ENCODE measurements at regions not wholly inside any gene's neighbourhood (a gene's known extent, or its start where the extent isn't known, plus 50 kb on each side); places are given as distances from the start of the nearest gene placed in this dataset.
A peak's percentile ranks its signal among the peaks of the same experiment; 100 is the strongest.

GRCh38 chr1:5745800-5746610, 246.2 kb downstream of the NPHP4 start:
- H3F3A ChIP-seq (ENCODE audit: control insufficient read depth, insufficient read depth) = no peaks in the 10 kb centered on the region
- H3K79me2 ChIP-seq (ENCODE audit: control insufficient read depth, low read length) = no peaks in the 10 kb centered on the region
- H3K4me1 ChIP-seq (ENCODE audit: control insufficient read depth, low read length) = no peaks in the 10 kb centered on the region
- H4K20me1 ChIP-seq (ENCODE audit: control insufficient read depth, insufficient read depth, low read depth, low read length) = no peaks in the 10 kb centered on the region
- no peaks in the 10 kb centered on the region for H3K27me3 ChIP-seq (ENCODE audit: control insufficient read depth, low read length)
- no peak overlapping the region for H3K4me2 ChIP-seq (ENCODE audit: low read length)
- no peak overlapping the region for H3K27ac ChIP-seq (ENCODE audit: low read depth, low read length)
- no peaks in the 10 kb centered on the region for H3K36me3 ChIP-seq (ENCODE audit: control insufficient read depth, low read length)
- no peaks in the 10 kb centered on the region for H3K9me3 ChIP-seq (ENCODE audit: control insufficient read depth, insufficient read depth, low read length)
- no peak overlapping the region for H3K4me3 ChIP-seq (ENCODE audit: low read length)
- no peaks in the 10 kb centered on the region for H3K9me2 ChIP-seq (replicated peaks; ENCODE audit: control insufficient read depth, low read length)
- TF ChIP-seq EZH2phosphoT487 (IDR thresholded peaks at IDR 0.05; ENCODE audit: borderline replicate concordance, low read length) = no peak
- peak; percentile 89 for TF ChIP-seq CTCF (IDR thresholded peaks at IDR 0.05; ENCODE audit: low read depth, low read length, poor library complexity, severe bottlenecking)

DNA sequence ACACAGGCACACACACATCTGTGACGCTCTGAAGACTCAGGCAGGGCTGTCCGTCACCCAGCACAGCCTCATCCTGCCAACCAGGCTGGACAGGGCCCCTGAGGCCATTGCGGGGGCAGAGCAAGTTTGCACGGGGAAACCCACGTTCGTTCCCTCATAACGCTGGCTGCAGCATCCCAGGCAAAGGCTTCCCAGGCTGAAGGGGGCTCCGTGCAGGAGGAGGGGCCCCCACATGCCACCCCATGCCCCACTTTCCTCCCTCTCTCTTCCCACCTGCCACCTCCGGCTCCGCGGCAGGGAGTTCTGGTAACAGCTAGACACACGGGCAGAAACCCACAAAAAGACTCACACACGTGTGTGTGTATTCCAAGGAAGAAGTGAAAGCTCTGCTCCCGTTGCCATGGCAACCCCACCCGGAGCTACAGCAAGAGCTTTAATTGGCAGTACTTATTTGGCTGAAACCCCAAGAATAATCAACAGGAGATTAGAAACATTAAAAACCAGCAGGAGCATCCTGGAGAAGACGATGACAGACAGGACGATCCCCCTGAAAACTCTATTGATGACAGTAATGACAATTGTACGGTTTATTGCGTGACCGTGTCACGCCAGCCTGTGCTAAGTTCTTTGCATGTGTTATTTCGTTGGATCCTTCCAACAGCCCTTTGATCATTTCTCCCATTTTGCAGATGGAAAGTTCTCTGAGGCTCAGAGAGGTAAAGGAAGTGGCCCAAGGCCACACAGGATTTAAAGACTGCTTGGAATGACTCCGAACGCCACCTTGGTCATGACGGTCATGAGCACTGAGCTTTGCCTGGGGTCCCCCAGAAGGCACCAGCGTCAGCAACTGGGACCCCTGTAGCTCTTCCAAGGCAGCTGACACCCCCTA, 247.1 kb downstream of the NPHP4 start:
- no peak overlapping the region for H3K4me2 ChIP-seq (ENCODE audit: low read length)
- no peaks in the 10 kb centered on the region for H3K79me2 ChIP-seq (ENCODE audit: control insufficient read depth, low read length)
- no peak overlapping the region for H3K4me3 ChIP-seq (ENCODE audit: low read length)
- H3K27ac ChIP-seq (ENCODE audit: low read depth, low read length) = no peak overlapping the region
- no peaks in the 10 kb centered on the region for H3F3A ChIP-seq (ENCODE audit: control insufficient read depth, insufficient read depth)
- no peaks in the 10 kb centered on the region for H3K27me3 ChIP-seq (ENCODE audit: control insufficient read depth, low read length)
- H3K9me3 ChIP-seq (ENCODE audit: control insufficient read depth, insufficient read depth, low read length) = no peaks in the 10 kb centered on the region
- no peaks in the 10 kb centered on the region for H3K4me1 ChIP-seq (ENCODE audit: control insufficient read depth, low read length)
- H4K20me1 ChIP-seq (ENCODE audit: control insufficient read depth, insufficient read depth, low read depth, low read length) = no peaks in the 10 kb centered on the region
- H3K9me2 ChIP-seq (replicated peaks; ENCODE audit: control insufficient read depth, low read length) = no peaks in the 10 kb centered on the region
- TF ChIP-seq EZH2phosphoT487 (IDR thresholded peaks at IDR 0.05; ENCODE audit: borderline replicate concordance, low read length) (no peak), CTCF (IDR thresholded peaks at IDR 0.05; ENCODE audit: low read depth, low read length, poor library complexity, severe bottlenecking) (no peak)
- H3K36me3 ChIP-seq (ENCODE audit: control insufficient read depth, low read length) = no peaks in the 10 kb centered on the region

GRCh38 chr1:5744341-5744740, 247.9 kb downstream of the NPHP4 start:
- Histone ChIP-seq H3K4me3 (ENCODE audit: low read length) (no peak overlapping the region), H3K9me3 (ENCODE audit: control insufficient read depth, insufficient read depth, low read length) (no peaks in the 10 kb centered on the region), H3K36me3 (ENCODE audit: control insufficient read depth, low read length) (no peaks in the 10 kb centered on the region), H3K4me2 (ENCODE audit: low read length) (no peak overlapping the region), H3K79me2 (ENCODE audit: control insufficient read depth, low read length) (no peaks in the 10 kb centered on the region), H3K27me3 (ENCODE audit: control insufficient read depth, low read length) (no peaks in the 10 kb centered on the region), H3F3A (ENCODE audit: control insufficient read depth, insufficient read depth) (no peaks in the 10 kb centered on the region), H4K20me1 (ENCODE audit: control insufficient read depth, insufficient read depth, low read depth, low read length) (no peaks in the 10 kb centered on the region), H3K27ac (ENCODE audit: low read depth, low read length) (no peak overlapping the region), H3K9me2 (replicated peaks; ENCODE audit: control insufficient read depth, low read length) (no peaks in the 10 kb centered on the region), H3K4me1 (ENCODE audit: control insufficient read depth, low read length) (no peaks in the 10 kb centered on the region)
- TF ChIP-seq EZH2phosphoT487 (IDR thresholded peaks at IDR 0.05; ENCODE audit: borderline replicate concordance, low read length) = no peak
- no peak for TF ChIP-seq CTCF (IDR thresholded peaks at IDR 0.05; ENCODE audit: low read depth, low read length, poor library complexity, severe bottlenecking)

Measured in DOHH2 (cell line).